ENCODE measurements at regions not wholly inside any gene's neighbourhood (a gene's known extent, or its start where the extent isn't known, plus 50 kb on each side); places are given as distances from the start of the nearest gene placed in this dataset.

DNA sequence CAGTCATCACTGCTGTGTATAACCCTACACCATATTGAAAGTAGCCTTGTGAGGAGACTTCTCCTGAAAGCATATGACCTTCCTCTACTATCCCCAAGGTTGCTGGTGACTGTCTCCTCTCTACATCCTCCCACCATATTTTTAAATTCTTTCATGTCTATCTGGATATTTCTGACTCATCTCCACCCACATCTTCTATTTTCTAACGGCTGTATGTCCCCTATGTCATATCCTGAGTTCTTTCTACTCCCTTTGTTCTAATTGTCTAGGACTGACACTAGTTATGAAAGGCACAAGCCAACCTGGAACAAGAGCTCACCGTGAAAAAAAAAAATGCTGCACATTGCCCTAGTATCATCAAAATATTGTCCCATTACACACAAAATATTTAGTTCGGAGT lies 218.3 kb upstream of the ZNF462 start:
- WGBS, 4 donors = 61 to 76% (median 70%) methylated on average over 3 of the region's 3 CpGs
- ATAC-seq (no peak), DNase-seq (no peak)
- no peak overlapping the region for H3K27ac ChIP-seq
- no peaks in the 10 kb centered on the region for H3K36me3 ChIP-seq
- H3K4me3 ChIP-seq = no peak overlapping the region
- H3K4me1 ChIP-seq = no peaks in the 10 kb centered on the region
- intact Hi-C loops (cut with DNase I) = loop anchor here in 6 of 10 donors (5.0 to 10.0 kb wide), 4 partner anchors 218 to 530 kb away; partner anchors contain the start of gene ZNF462 (in 4 of the 6)
- H3K9me3 ChIP-seq = peaks cover 0 to 7% (median 0%) of the 10 kb centered on the region in 12 donors
- TF ChIP-seq, protein P1, sequence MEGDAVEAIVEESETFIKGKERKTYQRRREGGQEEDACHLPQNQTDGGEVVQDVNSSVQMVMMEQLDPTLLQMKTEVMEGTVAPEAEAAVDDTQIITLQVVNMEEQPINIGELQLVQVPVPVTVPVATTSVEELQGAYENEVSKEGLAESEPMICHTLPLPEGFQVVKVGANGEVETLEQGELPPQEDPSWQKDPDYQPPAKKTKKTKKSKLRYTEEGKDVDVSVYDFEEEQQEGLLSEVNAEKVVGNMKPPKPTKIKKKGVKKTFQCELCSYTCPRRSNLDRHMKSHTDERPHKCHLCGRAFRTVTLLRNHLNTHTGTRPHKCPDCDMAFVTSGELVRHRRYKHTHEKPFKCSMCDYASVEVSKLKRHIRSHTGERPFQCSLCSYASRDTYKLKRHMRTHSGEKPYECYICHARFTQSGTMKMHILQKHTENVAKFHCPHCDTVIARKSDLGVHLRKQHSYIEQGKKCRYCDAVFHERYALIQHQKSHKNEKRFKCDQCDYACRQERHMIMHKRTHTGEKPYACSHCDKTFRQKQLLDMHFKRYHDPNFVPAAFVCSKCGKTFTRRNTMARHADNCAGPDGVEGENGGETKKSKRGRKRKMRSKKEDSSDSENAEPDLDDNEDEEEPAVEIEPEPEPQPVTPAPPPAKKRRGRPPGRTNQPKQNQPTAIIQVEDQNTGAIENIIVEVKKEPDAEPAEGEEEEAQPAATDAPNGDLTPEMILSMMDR (IDR thresholded peaks at IDR 0.05) = no peak
- no peak for TF ChIP-seq POLR2A (IDR thresholded peaks at IDR 0.05)
- no peaks in the 10 kb centered on the region for H3K27me3 ChIP-seq

DNA sequence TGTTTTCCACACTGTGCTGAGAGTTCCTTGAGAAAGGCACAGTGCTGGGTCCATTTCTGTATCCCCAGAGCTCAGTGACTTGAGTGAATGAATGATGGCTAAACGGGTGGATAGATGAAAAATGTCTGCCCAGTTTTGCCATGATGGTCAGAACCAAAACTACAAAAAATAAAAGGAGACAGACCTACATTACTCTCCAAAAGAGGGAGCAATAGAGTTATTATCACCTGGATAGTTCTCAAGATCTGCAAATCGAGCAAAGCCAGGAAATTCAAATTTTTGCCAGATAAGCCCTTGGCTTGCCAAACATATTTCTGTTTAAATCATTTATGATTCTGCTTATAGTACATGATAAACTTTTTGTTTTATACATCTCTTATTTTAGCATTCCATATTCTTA lies 214.2 kb upstream of the ZNF462 start:
- 34 to 48% (median 43%) methylated on average over 2 of the region's 2 CpGs for WGBS, 4 donors
- no peak for TF ChIP-seq POLR2A (IDR thresholded peaks at IDR 0.05)
- TF ChIP-seq, protein P1 (IDR thresholded peaks at IDR 0.05) = peak in 8 of 12 donors; percentile 6 to 50 (median 34)
- Histone ChIP-seq H3K9me3 (no peaks in the 10 kb centered on the region), H3K27me3 (no peaks in the 10 kb centered on the region), H3K4me1 (no peaks in the 10 kb centered on the region), H3K4me3 (no peak overlapping the region), H3K27ac (no peak overlapping the region), H3K36me3 (no peaks in the 10 kb centered on the region)
- ATAC-seq (no peak), DNase-seq (no peak)
- intact Hi-C loops (cut with DNase I) = loop anchor here in 6 of 10 donors (5.0 to 10.0 kb wide), 4 partner anchors 214 to 526 kb away; partner anchors contain the start of gene ZNF462 (in 4 of the 6)

DNA sequence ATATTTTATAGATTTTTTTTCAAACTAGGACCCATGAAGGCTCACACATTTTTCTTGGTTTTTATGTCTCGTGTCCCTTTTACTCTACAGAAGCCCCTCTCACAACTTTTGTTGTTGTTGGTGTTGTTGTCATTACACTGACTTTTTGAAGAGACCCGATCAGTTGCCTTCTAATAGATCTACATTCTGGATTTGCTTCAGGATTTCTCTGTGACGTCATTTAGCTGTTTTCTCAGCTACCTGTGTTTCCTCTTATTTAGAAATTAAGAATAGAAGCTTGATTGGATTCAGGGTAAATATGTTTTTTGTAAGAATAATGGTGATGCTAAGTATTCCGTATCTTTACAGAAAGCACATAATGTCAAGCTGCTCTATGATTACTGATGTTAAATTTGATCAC lies 213.3 kb upstream of the ZNF462 start:
- DNase-seq (no peak), ATAC-seq (no peak)
- intact Hi-C loops (cut with DNase I) = loop anchor here in 6 of 10 donors (5.0 to 10.0 kb wide), 4 partner anchors 213 to 525 kb away; partner anchors contain the start of gene ZNF462 (in 4 of the 6)
- 92 to 98% (median 94%) methylated on average over 4 of the region's 4 CpGs for WGBS, 4 donors
- Histone ChIP-seq H3K36me3 (no peaks in the 10 kb centered on the region), H3K4me3 (no peak overlapping the region), H3K4me1 (no peaks in the 10 kb centered on the region), H3K27ac (no peak overlapping the region), H3K9me3 (no peaks in the 10 kb centered on the region), H3K27me3 (no peaks in the 10 kb centered on the region)
- TF ChIP-seq POLR2A (IDR thresholded peaks at IDR 0.05) = no peak
- TF ChIP-seq, protein P1 (IDR thresholded peaks at IDR 0.05) = no peak

DNA sequence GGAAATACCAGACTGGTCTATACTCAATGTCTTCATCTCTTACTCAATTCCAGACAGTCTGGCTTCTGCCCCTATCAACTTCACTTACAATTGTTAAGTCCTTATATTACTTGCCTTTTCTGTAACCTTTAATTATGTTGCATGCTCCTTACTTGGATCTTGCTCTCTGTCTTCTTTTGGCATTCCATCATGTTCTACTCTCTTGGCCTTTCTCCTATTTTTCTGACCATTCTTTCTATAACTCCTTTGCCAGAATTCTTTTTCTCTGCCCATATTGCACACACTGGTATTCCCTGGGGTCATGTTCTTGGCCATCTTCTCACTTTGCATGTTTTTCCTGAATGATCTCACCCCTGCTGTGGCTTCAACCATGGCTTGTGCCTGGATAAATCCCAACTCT lies 209.8 kb upstream of the ZNF462 start:
- Histone ChIP-seq H3K27ac (no peak overlapping the region), H3K27me3 (no peaks in the 10 kb centered on the region), H3K4me1 (no peaks in the 10 kb centered on the region), H3K36me3 (no peaks in the 10 kb centered on the region), H3K4me3 (no peak overlapping the region), H3K9me3 (no peaks in the 10 kb centered on the region)
- ATAC-seq (peak in 2 of 4 donors; percentile 44 to 77), DNase-seq (peak in 1 of 5 donors; percentile 28)
- no peak for TF ChIP-seq POLR2A (IDR thresholded peaks at IDR 0.05)
- TF ChIP-seq, protein P1 (IDR thresholded peaks at IDR 0.05) = no peak
- intact Hi-C loops (cut with DNase I) = loop anchor here in 1 of 10 donors (2.0 kb wide), 1 partner anchor 66 kb away; no protein-coding TSS in a partner anchor

All from heart left ventricle (tissue), 16 donors.